ENCODE measurements at regions not wholly inside any gene's neighbourhood (a gene's known extent, or its start where the extent isn't known, plus 50 kb on each side); places are given as distances from the start of the nearest gene placed in this dataset.

- ChIA-PET CTCF (no interaction called here), POLR2A (ENCODE audit: unreplicated experiment) (no interaction called here)
- H3K56ac ChIP-seq (ENCODE audit: extremely low read depth, insufficient read depth, low read length) = no peak overlapping the region
- no peak overlapping the region for H2BK15ac ChIP-seq (ENCODE audit: low read depth, low read length)
- H4K91ac ChIP-seq (ENCODE audit: insufficient read depth, low read depth, low read length) = no peak overlapping the region
- H3K9me1 ChIP-seq (ENCODE audit: insufficient read depth, low read length) = no peaks in the 10 kb centered on the region
- no peak overlapping the region for H4K5ac ChIP-seq (ENCODE audit: low read depth, low read length)
- no peak overlapping the region for H2BK20ac ChIP-seq (ENCODE audit: low read depth, low read length)
- H3K36me3 ChIP-seq (ENCODE audit: control insufficient read depth, insufficient read depth, low read length) = no peaks in the 10 kb centered on the region
- H2AFZ ChIP-seq (replicated peaks; ENCODE audit: low read length, poor library complexity) = no peak overlapping the region
- in situ Hi-C loops (cut with MboI; ENCODE audit: low sequenced_read_pairs) (no loop called here), intact Hi-C loops (cut with micrococcal nuclease) (no loop called here), dilution Hi-C loops (cut with HindIII; ENCODE audit: low sequenced_read_pairs, unreplicated experiment) (no loop called here)
- no peak overlapping the region for H3K27ac ChIP-seq (ENCODE audit: insufficient read depth, low read length)
- H3K4me3 ChIP-seq (ENCODE audit: insufficient read depth, low read depth, low read length) = no peak overlapping the region
- H4K8ac ChIP-seq (ENCODE audit: low read depth in 2 of 2, low read length in 2 of 2) = no peak overlapping the region
- peaks cover 8% of the 10 kb centered on the region for H3K27me3 ChIP-seq (ENCODE audit: control insufficient read depth, insufficient read depth, low read length)
- H3K9me3 ChIP-seq (ENCODE audit: control insufficient read depth, insufficient read depth, low read length) = no peaks in the 10 kb centered on the region
- no peak overlapping the region for H2BK120ac ChIP-seq (ENCODE audit: low read depth, low read length)
- no peaks in the 10 kb centered on the region for H3K4me1 ChIP-seq (ENCODE audit: control insufficient read depth, insufficient read depth, low read length)
- no TSS peak for BruUV-seq (replicated peaks)
- no peaks in the 10 kb centered on the region for H4K20me1 ChIP-seq (ENCODE audit: insufficient read depth, low read length)
- no peak for ATAC-seq (ENCODE audit: low read depth)
- H3K18ac ChIP-seq (ENCODE audit: low read depth, low read length) = no peak overlapping the region
- H2AK9ac ChIP-seq (replicated peaks; ENCODE audit: low read depth, low read length, poor library complexity) = no peak overlapping the region
- no peak overlapping the region for H2AK5ac ChIP-seq (ENCODE audit: low read depth, low read length)
- H3K79me1 ChIP-seq (ENCODE audit: low read depth in 1 of 2, low read length in 2 of 2) = no peaks in the 10 kb centered on the region
- no peak for DNase-seq
- no peak overlapping the region for H2BK5ac ChIP-seq (ENCODE audit: low read depth, low read length, poor library complexity, severe bottlenecking)
- WGBS, 2 experiments (ENCODE audit: extremely low coverage in 2 of 2, insufficient read length in 1 of 2) = no CpG with 5 or more reads among the region's 10 CpGs
- no peak overlapping the region for H3K4ac ChIP-seq (ENCODE audit: low read depth, low read length)
- TF ChIP-seq MAFK (IDR thresholded peaks at IDR 0.05; ENCODE audit: low read depth, low read length) (no peak), CTCF (conservative IDR thresholded peaks at IDR 0.05; ENCODE audit: low read depth, low read length) (no peak), FOS (IDR thresholded peaks at IDR 0.05; ENCODE audit: low read depth, low read length) (no peak), BHLHE40 (IDR thresholded peaks at IDR 0.05; ENCODE audit: low read depth, low read length) (no peak), SMC3 (IDR thresholded peaks at IDR 0.05; ENCODE audit: low read depth, low read length) (no peak), NFE2L2 (IDR thresholded peaks at IDR 0.05; ENCODE audit: low read depth, low read length) (no peak), RAD21 (IDR thresholded peaks at IDR 0.05; ENCODE audit: low read length) (no peak), CEBPB (IDR thresholded peaks at IDR 0.05; ENCODE audit: low read depth, low read length) (no peak), RFX5 (IDR thresholded peaks at IDR 0.05; ENCODE audit: low read depth, low read length) (no peak), CHD1 (IDR thresholded peaks at IDR 0.05; ENCODE audit: low read depth, low read length) (no peak), USF2 (IDR thresholded peaks at IDR 0.05; ENCODE audit: low read depth, low read length) (no peak)
- TF ChIP-seq, protein P1, sequence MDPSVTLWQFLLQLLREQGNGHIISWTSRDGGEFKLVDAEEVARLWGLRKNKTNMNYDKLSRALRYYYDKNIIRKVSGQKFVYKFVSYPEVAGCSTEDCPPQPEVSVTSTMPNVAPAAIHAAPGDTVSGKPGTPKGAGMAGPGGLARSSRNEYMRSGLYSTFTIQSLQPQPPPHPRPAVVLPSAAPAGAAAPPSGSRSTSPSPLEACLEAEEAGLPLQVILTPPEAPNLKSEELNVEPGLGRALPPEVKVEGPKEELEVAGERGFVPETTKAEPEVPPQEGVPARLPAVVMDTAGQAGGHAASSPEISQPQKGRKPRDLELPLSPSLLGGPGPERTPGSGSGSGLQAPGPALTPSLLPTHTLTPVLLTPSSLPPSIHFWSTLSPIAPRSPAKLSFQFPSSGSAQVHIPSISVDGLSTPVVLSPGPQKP (IDR thresholded peaks at IDR 0.05; ENCODE audit: borderline replicate concordance, low read depth, low read length) = no peak
- H3K9ac ChIP-seq (ENCODE audit: low read depth, low read length) = no peak overlapping the region
- H3K23ac ChIP-seq (ENCODE audit: low read depth, low read length) = no peak overlapping the region
- H3K14ac ChIP-seq (replicated peaks; ENCODE audit: low read depth, low read length) = no peak overlapping the region
- no peak overlapping the region for H3K4me2 ChIP-seq (ENCODE audit: low read depth, low read length)
Observed at GRCh38 chr18:63065172-63065571, 254.4 kb downstream of the BCL2 start.
